ENCODE measurements at regions not wholly inside any gene's neighbourhood (a gene's known extent, or its start where the extent isn't known, plus 50 kb on each side); places are given as distances from the start of the nearest gene placed in this dataset.

DNA sequence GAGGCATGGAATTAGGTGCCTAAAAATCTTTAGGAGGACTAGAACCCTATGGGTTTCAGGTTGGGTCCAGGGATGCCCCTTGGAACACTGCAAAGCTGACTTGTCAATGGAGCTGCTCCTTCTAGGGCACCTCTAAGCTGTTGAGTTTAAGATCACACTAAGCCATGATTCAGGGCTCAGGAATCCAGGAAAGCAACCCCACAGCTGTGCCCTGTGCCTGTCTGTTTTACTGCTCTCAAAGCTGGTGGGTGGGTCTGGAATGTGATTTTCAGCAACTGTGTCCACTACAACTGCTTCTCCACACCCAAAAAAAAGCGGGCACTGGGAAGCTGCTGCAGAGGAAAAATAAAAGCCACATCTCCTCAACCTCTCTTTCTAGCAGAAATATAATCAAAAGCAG, 310.4 kb upstream of the MOCS1 start:
- TF ChIP-seq, protein P1, sequence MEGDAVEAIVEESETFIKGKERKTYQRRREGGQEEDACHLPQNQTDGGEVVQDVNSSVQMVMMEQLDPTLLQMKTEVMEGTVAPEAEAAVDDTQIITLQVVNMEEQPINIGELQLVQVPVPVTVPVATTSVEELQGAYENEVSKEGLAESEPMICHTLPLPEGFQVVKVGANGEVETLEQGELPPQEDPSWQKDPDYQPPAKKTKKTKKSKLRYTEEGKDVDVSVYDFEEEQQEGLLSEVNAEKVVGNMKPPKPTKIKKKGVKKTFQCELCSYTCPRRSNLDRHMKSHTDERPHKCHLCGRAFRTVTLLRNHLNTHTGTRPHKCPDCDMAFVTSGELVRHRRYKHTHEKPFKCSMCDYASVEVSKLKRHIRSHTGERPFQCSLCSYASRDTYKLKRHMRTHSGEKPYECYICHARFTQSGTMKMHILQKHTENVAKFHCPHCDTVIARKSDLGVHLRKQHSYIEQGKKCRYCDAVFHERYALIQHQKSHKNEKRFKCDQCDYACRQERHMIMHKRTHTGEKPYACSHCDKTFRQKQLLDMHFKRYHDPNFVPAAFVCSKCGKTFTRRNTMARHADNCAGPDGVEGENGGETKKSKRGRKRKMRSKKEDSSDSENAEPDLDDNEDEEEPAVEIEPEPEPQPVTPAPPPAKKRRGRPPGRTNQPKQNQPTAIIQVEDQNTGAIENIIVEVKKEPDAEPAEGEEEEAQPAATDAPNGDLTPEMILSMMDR (IDR thresholded peaks at IDR 0.05) = no peak
- TF ChIP-seq POLR2A (IDR thresholded peaks at IDR 0.05) = no peak
